ENCODE measurements at regions not wholly inside any gene's neighbourhood (a gene's known extent, or its start where the extent isn't known, plus 50 kb on each side); places are given as distances from the start of the nearest gene placed in this dataset.
A peak's percentile ranks its signal among the peaks of the same experiment; 100 is the strongest.

- Mint-ChIP-seq H3K9me3 (peaks cover 25% of the 10 kb centered on the region), H3K36me3 (ENCODE audit: low read depth) (peaks cover 6% of the 10 kb centered on the region; the same call in 1 of the 2 replicates), H3K27me3 (ENCODE audit: insufficient read depth) (no peaks in the 10 kb centered on the region), H3K27ac (no peak overlapping the region), H3K4me3 (no peak overlapping the region), H3K4me1 (ENCODE audit: low read depth) (no peaks in the 10 kb centered on the region)
- DNase-seq = no peak
- no peak for TF ChIP-seq CTCF (IDR thresholded peaks at IDR 0.05)
Measured at GRCh38 chr13:69579351-69579750, 528.3 kb upstream of the ATXN8OS start.

GRCh38 chr13:69571606-69572323 lies 535.9 kb upstream of the ATXN8OS start:
- Mint-ChIP-seq H3K4me3 (no peak overlapping the region), H3K9me3 (peaks cover 29% of the 10 kb centered on the region), H3K27me3 (ENCODE audit: insufficient read depth) (no peaks in the 10 kb centered on the region), H3K4me1 (ENCODE audit: low read depth) (no peaks in the 10 kb centered on the region), H3K27ac (no peak overlapping the region), H3K36me3 (ENCODE audit: low read depth) (peaks cover 6% of the 10 kb centered on the region; the same call in 1 of the 2 replicates)
- DNase-seq = no peak
- TF ChIP-seq CTCF (IDR thresholded peaks at IDR 0.05) = no peak

GRCh38 chr13:69567514-69567913 lies 540.1 kb upstream of the ATXN8OS start:
- Mint-ChIP-seq H3K4me3 (no peak overlapping the region), H3K4me1 (ENCODE audit: low read depth) (no peaks in the 10 kb centered on the region)

GRCh38 chr13:69566104-69566716 lies 541.4 kb upstream of the ATXN8OS start:
- DNase-seq = no peak
- no peak overlapping the region for H3K4me3 Mint-ChIP-seq

More at GRCh38 chr13:69567514-69567913, 540.1 kb upstream of the ATXN8OS start:
- peaks cover 2% of the 10 kb centered on the region; the same call in 1 of the 2 replicates for H3K27me3 Mint-ChIP-seq (ENCODE audit: insufficient read depth)
- TF ChIP-seq CTCF (IDR thresholded peaks at IDR 0.05) = no peak
- no peak for DNase-seq
- no peaks in the 10 kb centered on the region for H3K36me3 Mint-ChIP-seq (ENCODE audit: low read depth)
- H3K27ac Mint-ChIP-seq = no peak overlapping the region
- peaks cover 16% of the 10 kb centered on the region for H3K9me3 Mint-ChIP-seq

GRCh38 chr13:69565334-69565733 lies 542.3 kb upstream of the ATXN8OS start:
- Mint-ChIP-seq H3K4me3 (no peak overlapping the region), H3K4me1 (ENCODE audit: low read depth) (no peaks in the 10 kb centered on the region), H3K36me3 (ENCODE audit: low read depth) (no peaks in the 10 kb centered on the region), H3K9me3 (peaks cover 4% of the 10 kb centered on the region), H3K27ac (no peak overlapping the region), H3K27me3 (ENCODE audit: insufficient read depth) (peaks cover 2% of the 10 kb centered on the region; the same call in 1 of the 2 replicates)
- peak; percentile 33; the same call in 1 of the 2 replicates for TF ChIP-seq CTCF (IDR thresholded peaks at IDR 0.05)
- DNase-seq = peak; percentile 0

More at GRCh38 chr13:69566104-69566716, 541.4 kb upstream of the ATXN8OS start:
- H3K27ac Mint-ChIP-seq = no peak overlapping the region
- H3K9me3 Mint-ChIP-seq = peaks cover 8% of the 10 kb centered on the region
- no peaks in the 10 kb centered on the region for H3K4me1 Mint-ChIP-seq (ENCODE audit: low read depth)
- no peak for TF ChIP-seq CTCF (IDR thresholded peaks at IDR 0.05)
- peaks cover 2% of the 10 kb centered on the region; the same call in 1 of the 2 replicates for H3K27me3 Mint-ChIP-seq (ENCODE audit: insufficient read depth)
- no peaks in the 10 kb centered on the region for H3K36me3 Mint-ChIP-seq (ENCODE audit: low read depth)
